Medulla oblongata (tissue), 1 donor: ENCODE measurements at regions not wholly inside any gene's neighbourhood (a gene's known extent, or its start where the extent isn't known, plus 50 kb on each side); places are given as distances from the start of the nearest gene placed in this dataset.

Experiments
- DNase-seq: peaks from one replicate; pipeline ENCODE4 v3.0.0-alpha.2; 2015; ENCODE audit errors: extremely low spot score

DNA sequence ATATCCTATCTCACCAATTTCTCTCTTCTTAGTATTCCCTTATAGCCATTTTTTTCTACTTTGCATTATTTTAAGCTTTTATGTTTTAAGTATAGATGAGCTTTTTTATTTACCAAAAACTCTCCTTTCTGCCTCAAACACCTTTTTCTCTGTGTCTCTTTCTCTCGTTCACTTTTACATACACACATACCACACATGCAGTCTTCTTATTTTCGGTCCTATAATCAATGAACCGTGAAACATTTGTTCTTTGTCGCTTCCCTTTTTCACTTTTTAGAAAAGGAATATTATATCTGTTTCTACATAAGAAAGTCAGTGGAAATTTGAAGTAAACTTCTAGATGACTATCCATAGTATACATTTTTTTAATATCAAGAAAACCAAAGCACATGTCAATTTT is 183.2 kb downstream of the MRPL39 start:
- DNase-seq = no peak

DNA sequence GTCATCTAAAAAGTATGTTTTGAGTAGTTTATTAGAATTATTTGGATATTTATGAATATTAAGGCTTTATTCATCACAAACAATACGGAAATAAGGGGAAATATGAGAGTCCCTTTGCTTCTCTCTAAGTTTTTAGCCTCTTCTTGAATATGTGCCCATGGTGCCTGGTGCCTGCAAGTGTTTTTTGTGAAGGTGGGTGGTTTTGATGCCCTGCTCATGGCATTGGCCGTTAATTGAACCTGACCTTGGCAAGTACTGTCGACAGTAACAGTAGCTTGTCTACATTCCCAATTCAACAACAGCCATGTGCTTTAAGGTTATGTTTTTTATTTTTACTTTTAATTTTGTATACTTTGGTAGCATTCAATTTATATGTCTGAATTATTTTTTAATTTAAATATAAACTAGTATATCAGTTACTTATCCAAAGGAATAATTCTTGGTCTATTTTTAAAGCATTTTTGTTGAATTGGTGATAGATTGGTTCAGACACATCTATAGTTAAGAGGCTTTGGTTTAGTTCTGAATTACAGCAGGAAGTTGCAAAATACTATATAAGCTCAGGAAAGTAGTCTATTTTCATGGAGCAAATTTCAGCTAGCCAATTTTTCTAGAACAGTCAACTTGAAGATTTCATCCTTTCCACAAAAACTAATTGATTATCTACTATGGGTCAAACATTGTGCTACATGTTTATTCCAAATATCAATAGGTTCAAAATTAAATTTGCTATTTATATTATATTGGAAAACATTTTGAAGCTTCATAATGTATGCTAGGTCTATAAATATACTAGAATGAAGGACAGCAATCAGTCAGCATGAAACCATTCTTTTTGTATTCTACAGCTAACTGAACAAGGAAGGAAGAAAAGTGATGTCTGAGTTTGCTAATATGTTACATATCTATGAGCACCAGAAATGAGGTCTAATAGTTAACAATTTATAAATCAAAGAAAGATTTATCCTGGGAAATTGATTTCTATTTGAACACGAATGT is 184.4 kb downstream of the MRPL39 start:
- DNase-seq = no peak

DNA sequence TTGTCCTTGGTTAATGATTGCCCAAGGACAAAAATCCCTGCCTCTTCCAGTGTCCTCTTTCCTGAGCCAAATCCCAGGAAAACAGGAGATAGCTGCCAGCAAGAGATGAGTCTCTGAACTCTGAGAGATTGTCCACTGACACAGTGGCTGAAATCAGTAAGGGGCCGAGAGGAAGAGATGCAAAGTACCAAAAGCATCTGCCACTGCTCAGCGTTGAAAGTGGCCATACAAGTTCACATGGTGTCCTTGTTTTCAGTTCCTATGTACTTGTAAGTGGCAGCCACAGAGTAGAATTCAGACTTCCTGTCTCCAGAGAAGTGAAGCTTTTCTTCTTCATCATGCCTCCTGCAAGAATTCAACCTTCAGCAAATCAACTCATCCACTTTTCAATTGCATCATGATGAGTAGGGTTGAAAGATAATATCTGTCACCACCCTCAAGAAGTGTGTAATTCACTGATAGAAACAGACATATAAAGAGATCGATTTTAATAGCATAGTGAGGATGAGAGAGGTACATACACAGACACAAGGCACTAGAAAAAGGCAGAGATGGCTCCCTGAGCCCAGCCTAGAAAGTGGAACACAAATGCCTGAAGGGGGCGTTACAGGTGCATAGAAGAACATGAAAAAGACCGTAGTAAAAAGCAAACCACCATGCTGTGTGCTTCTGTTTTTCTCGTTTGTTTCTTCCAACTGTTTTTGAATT is 185.8 kb downstream of the MRPL39 start:
- peak; percentile 32 for DNase-seq

DNA sequence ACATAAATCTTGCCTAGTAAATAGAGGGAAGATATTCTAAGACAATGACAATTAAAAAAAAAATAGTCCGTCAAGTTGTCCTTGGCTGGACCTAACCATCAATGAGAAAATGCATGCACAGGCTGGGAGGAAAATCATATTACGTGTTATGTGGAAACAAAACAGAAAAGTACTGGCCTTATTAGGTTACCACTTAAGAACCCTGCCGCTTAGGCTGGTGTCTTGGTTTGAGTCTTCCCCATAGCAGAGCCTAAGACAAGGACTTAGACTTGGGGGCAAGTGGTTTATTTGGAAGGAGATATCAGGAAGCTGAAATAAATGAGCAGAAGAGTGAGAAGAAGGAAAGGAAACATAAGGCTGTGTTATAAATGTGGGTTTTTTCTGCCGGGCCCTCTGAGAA is 186.4 kb downstream of the MRPL39 start:
- no peak for DNase-seq

DNA sequence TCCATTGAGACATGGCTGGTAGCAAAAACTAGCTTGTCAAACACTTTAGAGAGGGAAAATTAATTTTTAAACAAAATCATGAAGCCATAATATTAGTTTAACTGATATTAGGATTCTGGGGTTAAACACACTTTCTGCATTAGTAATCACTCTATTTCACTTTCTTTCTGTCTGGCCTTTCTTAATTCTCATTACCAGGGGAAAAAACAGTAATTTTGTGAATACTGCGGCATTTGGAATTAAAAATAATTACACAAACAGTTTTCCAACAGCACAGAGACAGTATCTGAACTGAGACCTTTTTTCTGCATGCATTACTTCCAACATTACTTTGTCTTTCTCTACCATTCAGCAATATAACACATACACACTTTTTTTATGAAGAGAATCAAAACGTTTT is 190.6 kb downstream of the MRPL39 start:
- no peak for DNase-seq

DNA sequence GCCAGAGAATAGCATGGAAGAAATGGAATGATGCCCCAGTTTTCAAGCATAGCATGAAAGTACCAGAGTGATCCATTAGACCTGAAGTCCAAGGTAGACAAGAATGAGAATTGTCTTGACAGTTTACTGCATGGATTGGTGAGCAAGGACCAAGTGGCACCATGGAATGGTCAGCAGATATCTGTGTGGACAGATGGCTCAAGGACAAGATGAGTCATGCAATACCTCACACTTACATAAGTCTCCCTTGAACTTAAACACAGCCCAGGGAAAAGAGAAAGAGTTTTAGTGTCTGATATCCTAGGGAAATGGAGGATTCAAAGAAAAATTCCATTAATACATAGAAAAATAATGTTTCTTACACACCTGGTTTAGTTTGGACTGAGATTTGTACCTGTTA is 195.2 kb downstream of the MRPL39 start:
- DNase-seq = no peak

DNA sequence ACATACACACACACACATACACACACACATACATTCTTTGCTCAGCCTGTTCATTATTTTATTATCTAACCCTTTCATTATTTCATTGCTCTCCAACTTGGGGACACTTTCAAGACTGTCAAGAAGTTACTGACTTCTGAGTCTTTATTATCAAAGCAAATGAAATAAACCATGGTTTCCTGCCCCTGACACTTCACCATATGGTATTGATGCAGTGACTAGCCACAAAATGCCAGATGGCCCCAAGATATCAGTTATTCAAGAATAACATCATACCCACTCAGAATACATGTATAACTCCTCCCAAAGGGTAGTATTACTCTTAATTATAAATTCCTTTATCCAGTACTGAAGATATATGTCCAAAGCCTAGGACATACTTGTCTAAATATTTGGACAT is 197.3 kb downstream of the MRPL39 start:
- no peak for DNase-seq

DNA sequence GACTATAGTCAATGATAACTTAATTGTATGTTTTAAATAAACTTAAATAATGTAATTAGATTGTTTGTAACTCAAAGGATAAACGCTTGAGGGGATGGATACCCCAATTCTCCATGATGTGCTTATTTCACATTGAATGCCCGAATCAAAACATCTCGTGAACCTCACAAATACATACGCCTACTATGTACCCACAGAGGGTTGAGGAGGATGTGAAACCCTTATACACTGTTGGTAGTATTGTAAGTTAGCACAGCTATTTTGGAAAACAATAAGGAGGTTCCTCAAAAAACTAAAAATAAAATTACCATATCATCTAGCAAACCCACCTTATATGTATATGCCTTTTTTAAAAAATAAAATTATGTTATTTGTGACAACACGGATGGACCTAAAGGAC is 198.6 kb downstream of the MRPL39 start:
- no peak for DNase-seq

DNA sequence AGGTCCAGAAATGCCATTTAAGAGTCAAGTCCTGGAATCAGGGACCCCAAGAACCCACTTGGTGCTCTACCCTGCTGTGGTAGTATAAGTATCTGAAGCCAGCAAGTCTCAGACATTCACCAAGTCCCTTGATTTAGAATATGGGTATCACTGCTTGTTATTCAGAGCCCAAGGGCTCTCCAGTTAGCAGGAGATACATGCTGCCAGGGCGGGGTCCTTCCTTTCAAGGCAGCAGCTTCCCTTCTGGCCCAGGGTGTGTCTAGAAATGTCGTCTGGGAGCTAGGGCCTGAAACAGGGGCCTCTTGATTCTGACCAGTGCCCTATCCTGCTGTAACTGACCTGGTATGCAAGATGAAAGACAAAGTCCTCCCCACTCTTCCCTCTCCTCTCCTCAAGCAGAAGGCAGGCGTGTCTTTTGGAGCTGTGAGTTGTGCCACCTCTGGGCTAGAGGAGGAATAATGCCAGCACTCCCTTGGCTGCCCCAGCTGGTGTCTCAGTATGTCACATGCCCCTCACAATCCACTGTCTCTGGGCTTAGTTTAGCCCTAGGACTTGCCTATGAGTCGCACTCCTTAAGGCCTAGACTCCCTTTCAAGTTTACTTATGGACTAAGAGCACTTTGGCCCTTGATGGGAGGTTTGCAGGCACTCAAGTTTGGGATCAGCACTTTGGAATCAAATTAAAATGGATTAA is 200.2 kb downstream of the MRPL39 start:
- DNase-seq = no peak

DNA sequence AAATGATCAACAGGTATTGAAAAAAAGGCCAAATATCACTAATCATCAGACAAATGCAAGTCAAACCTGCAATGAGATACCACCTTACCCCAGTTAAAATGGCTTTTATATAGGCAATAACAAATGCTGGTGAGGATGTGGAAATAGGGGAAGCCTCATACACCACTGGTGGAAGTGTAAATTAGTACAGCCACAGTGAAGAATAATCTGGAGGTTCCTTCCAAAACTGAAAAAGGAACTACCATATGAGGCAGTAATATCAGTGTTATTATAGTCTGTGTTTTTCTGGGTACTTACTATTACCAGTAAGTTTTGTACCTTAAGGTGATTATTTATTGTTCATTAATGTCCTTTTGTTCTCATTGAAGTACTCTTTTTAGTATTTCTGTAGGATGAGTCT is 201.3 kb downstream of the MRPL39 start:
- no peak for DNase-seq

DNA sequence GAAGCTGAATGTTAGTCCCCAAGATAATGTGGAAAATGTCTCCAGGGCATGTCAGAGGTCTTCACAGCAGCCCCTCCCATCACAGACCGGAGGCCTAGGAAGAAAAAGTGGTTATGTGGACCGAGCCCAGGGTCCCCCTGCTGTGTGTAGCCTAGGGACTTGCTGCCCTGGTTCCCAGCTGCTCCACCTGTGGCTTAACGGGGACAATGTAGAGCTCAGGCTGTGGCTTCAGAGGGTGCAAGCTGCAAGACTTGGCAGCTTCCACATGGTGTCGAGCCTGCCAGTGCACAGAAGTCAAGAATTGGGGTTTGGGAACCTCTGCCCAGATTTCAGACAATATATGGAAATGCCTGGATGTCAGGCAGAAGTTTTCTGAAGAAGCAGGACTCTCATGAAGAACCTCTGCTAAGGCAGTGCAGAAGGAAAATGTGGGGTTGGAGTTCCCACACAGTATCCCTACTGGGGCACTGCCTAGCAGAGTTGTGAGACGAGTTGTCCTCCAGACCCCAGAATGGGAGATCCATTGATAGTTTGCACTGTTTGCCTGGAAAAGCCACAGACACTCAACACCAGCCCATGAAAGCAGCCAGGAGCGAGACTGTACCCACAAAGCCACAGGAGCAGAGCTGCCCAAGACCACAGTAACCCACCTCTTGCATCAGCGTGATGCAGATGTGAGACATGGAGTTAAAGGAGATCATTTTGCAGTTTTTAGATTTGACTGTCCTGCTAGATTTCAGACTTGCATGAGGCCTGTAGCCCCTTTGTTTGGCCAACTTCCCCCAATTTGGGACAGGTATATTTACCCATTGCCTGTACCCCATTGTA is 204.9 kb downstream of the MRPL39 start:
- DNase-seq = no peak

DNA sequence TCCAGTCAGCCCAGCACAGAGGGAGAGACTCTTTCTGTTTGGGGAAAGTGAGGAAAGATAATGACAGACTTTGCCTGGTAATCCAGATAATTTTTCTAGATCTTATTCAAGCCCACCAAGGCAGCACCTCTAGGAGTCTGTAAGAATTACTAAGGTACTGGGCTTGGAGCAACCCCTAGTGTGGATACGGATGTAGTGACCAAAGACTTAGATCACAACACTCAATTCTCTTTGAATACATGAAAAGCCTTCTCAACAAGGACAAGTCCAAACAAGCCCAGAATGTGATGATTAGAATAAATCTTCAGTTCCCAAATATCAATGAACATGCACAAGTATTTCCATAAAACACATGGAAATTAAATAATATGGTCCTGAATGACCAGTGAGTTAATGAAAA is 206.9 kb downstream of the MRPL39 start:
- no peak for DNase-seq

DNA sequence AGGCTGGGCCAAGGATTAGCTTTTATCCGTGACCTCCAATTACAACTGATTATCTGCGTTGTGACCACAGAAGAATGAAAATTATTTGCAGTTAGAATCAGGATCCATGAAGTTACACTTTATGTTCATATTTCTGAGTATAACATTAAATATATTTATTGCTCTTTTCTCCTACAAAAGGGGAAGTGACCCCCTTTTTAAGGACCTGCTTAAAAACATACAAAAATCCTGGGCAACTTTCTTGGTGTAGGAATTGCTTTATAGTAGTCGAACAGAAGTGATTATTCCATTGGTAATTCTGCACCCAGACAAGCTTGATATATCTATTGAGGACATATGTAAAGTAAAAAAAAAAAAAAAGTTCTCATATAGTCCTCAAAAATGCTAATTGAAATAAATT is 208.7 kb downstream of the MRPL39 start:
- DNase-seq = no peak

DNA sequence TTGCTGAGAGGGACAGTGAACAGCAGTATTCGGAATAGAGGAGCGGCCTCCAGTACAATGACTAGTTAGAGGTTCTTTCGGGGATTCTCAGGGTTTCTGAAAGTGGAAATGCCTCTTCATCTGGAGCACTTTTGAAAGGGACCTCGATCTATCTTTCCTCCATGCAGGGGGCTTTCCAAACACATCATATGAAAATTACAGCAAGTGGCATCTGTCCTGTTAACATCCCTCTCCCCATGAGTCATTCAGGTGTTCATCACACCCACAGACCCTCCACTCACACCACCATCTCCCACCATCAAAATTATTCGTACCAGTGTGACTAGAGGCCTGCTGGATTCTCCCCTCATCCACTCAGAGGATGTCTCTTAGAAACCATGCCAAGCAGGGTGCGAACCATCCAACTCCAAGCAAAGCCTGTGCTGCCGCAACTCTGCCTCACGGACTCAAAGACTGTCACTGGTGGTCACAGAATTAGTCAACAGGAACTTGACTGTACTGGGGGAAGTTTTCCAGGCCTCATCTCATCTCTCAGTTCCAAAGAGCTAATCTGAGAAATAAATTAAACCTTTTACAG is 211.1 kb downstream of the MRPL39 start:
- no peak for DNase-seq

DNA sequence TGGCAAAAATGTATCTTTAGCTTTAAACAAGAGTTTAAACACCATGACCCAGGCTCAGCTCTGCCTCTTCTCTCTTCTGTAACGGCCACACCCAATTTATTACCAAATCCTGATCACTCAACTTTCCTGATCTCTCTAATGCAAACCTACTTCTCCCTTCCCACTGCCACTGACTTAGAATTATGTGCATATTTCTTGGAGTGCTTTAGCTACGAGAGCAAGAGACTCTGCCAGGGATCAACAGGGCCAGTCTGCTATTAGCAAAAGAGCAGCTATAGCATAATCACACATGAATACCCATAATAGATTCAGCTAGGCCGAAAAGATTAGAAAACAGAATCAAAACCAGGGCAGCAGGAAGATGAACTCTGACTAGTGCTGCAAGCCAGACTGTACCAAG is 215.5 kb downstream of the MRPL39 start:
- DNase-seq = no peak

DNA sequence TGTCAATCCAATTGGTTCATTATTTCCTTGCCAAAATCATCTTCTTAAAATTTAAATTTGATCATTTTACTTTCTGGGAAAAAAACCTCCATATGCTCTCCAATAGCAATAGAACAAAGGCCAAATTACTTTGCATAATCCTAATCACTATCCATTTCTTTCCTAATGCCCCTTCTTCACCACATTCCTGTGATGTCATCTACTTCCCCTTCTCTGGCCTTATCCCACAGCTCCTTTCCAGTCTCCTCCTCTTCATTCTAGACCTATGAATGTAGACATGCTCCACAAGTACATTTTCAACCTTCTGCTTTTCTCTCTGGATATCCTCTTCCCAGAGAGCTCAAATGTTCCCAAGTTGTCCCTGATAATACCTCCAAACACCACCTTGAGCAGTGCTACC is 216.6 kb downstream of the MRPL39 start:
- no peak for DNase-seq

DNA sequence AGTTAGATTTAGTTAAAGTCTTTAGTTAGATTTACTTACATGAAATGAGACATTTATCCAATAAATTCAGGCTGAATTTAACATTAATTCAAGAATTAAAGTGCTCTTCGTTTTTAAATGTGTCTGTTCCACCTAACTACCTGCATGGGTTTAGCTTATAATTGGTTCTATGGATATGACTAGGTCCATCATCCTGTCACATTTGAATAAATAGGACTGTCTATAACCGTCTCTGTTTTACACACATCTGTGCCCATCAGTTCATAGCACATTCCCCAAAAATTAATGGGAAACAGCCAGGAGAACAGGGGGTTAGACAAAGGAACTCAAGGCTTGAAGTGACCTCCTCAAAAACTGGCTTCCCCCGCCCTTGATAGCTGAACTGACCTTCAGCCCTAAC is 219.6 kb downstream of the MRPL39 start:
- DNase-seq = no peak

DNA sequence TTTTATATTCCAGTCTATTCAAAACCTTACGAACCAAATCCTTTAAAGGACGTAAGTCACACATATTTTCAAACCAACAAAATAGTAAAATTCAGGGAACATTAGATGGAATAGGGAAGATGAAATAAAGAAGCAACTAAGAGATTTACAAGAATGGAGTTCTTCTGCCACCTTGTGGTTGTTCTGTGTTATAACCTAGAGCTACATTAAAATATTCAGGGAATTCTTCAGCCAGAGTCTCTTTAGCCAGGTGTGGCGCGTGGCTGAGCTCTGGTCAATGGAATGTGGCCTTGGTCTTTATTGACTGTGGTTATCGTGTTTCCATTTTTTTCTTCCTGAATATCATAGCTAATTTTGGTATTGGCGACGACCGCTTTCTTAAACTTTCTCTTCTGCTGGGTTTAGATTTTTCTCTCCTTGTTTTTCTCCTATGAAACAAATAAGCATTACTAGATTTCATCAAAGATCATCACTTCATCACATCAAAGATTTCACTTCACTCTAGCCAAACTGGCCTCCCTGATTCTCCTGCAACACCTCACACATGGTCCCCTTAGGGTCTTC is 221.3 kb downstream of the MRPL39 start:
- DNase-seq = peak; percentile 74

DNA sequence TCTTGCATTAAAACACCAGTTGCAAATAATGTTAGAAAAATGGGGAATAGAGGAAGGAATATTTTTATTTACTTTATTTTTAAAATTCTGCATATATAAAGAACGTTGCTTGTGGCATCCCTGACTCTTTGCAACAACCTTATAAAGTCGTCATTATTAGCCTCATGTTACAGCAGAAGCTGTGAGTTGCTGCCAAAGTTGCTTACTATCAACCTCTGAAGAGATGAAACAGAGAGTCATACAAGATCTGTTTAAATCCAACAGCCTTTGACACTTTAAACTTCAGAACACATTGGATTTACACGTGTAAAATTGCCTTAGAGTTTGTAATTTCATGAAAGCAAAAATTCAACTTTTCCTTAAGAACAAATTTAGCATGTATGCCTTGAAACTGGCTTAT is 221.9 kb downstream of the MRPL39 start:
- no peak for DNase-seq

DNA sequence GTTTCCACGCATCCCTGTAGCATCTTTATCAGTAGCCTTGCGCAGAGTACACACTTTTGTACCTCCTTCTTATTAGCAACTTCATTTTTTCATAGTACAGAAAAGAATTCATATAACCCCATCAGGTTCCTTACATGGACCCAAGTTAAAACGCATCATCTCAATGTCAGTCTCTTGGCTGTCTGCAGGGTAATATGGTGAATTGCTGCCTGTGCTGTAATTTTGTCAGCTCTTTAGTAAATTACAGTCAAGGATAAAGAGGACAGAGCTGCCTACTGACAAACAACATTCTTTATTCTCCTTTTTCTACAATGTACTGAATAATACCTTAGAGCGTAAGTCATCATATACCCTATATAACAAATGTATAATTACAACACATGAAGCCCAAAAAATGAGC is 222.5 kb downstream of the MRPL39 start:
- no peak for DNase-seq

DNA sequence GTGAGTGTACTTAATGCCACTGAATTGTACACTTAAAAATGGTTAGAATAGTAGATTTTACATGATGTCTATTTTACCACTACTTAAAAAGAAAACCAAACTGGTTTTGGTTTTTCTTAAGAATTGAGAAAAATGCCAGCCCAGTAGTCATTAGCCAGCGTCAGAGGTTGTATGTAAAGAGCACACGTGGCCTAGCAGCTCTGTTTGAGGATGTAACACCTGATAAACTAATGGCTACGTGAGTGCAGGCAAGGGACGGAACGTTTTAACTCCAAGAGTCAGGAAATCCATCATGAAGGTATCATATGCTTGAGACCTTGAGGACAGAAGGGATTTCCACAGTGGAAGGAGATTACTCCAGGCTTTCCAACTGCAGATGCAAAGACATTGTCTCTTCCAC is 223.7 kb downstream of the MRPL39 start:
- no peak for DNase-seq
